ENCODE measurements at regions not wholly inside any gene's neighbourhood (a gene's known extent, or its start where the extent isn't known, plus 50 kb on each side); places are given as distances from the start of the nearest gene placed in this dataset.

DNA sequence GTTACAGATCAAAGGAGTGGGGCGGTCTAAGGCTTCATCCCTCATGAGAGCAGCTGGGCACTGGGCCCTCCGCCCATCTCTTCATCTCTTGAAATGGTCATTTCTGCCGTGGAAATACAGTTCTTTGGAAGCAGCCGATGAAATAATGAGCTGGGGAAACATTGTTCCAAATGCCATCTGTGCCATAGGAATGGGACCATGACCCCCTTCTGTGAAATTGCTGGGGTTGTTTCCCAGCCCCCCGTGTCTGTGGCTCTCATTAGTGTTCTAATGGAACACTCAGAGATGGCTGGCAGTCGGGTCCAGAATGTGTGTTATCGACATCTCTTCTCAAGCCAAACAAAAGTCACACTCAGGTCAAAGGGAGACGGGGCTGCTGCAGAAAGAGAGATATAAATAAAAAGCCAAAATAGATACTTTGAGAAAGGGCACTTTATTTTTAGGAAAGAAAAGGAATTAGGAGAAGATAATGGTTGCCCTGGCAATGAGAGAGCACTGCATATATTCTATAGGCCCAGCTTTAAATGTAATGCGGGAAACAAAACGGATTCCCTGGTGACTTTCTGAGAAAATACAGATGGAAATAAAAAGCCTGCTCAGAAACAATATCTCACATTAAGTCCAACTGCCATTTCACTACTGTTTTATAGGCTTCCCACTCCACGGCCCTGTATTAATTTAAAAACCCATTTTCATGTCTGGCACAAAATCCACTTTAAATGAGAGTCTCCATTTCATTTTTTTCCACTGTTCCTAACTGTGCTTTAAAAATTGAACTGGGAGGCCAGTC lies 107.1 kb downstream of the TTC8 start:
- TF ChIP-seq CTCF (IDR thresholded peaks at IDR 0.05) (no peak), POLR2A (IDR thresholded peaks at IDR 0.05; ENCODE audit: low read depth) (no peak), POLR2AphosphoS5 (IDR thresholded peaks at IDR 0.05) (no peak)

All from esophagus muscularis mucosa (tissue), 3 donors.